HepG2 (cell line): ENCODE measurements at regions not wholly inside any gene's neighbourhood (a gene's known extent, or its start where the extent isn't known, plus 50 kb on each side); places are given as distances from the start of the nearest gene placed in this dataset.

Experiments used
- ATAC-seq: fragments of 200-7000 bp; cut with Tn5 transposase; 3 replicates; pipeline ENCODE4 v1.9.1; 2020; ENCODE audit warnings: mild to moderate bottlenecking, moderate library complexity
- BruUV-seq: library from RNA; stranded (reverse); fragments of 400-500 nt; replicated peaks from 2 replicates; lab custom pipeline; 2021; lab: Mats Ljungman, UMichigan
- CTCF ChIA-PET: fragments of 300-600 bp; formaldehyde crosslinking; extraction: SDS; loops from one replicate; lab custom pipeline; 2021; ENCODE audit warnings: low total read pairs, inconsistent platforms, low intra/inter-chr PET ratio; lab: Yijun Ruan, JAX
- POLR2A ChIA-PET: fragments of 350-600 bp; sonication (Branson Sonifier 250); formaldehyde crosslinking; loops from one replicate; lab custom pipeline; 2020; ENCODE audit warnings: antibody characterized with exemption, inconsistent platforms; lab: Yijun Ruan, JAX
- DNase-seq: peaks from one replicate; pipeline ENCODE4 v3.0.0-alpha.2; 2015; ENCODE audit warnings: low spot score
- FAIRE-seq: peaks from 3 replicates; lab custom pipeline; 2011; peaks lifted over from hg19 to GRCh38; lab: Jason Lieb, UNC
- H2AFZ ChIP-seq: one replicate; pipeline ENCODE4 v1.6.1; 2011; ENCODE audit warnings: low read length, inconsistent platforms
- H3K27ac ChIP-seq: fragments of 300-600 bp; 3 replicates; pipeline ENCODE4 v1.8.0; 2011; ENCODE audit warnings: mixed run types, mild to moderate bottlenecking, mixed read lengths, low read length, inconsistent platforms; ENCODE audit not compliant: insufficient read depth; ENCODE audit errors: extremely low read length
- H3K27me3 ChIP-seq, 2 experiments: fragments of 200-600 bp in 1 of 2; 2 replicates in 1 of 2; 3 replicates in 1 of 2; pipeline versions ENCODE4 v1.6.0 to v1.8.0; 2011; ENCODE audit warnings: low read length in 2 of 2, mild to moderate bottlenecking in 2 of 2, moderate library complexity in 2 of 2, inconsistent platforms in 1 of 2; ENCODE audit not compliant: insufficient read depth in 2 of 2, control insufficient read depth in 1 of 2
- H3K36me3 ChIP-seq, 2 experiments: fragments of 200-600 bp in 1 of 2; replicated peaks in 1 of 2; 2 replicates in 1 of 2; 3 replicates in 1 of 2; pipeline versions ENCODE4 v1.5.1 to v1.8.0; 2011; ENCODE audit warnings: low read length in 2 of 2, inconsistent platforms in 1 of 2; ENCODE audit not compliant: insufficient read depth in 2 of 2, control insufficient read depth in 1 of 2
- H3K4me1 ChIP-seq: 2 replicates; pipeline ENCODE4 v1.5.1; 2012; ENCODE audit warnings: low read length, inconsistent platforms; ENCODE audit not compliant: insufficient read depth
- H3K4me2 ChIP-seq: 2 replicates; pipeline ENCODE4 v1.6.0; 2011; ENCODE audit warnings: low read depth, low read length, inconsistent platforms
- H3K4me3 ChIP-seq, 3 experiments: fragments of 200-600 bp in 1 of 3; sonication (generic), shearing (Covaris generic) in 1 of 3; replicated peaks in 1 of 3; 2 replicates each; pipeline ENCODE4 v1.5.1; 2011 to 2016; ENCODE audit warnings: low read length in 3 of 3, inconsistent platforms in 2 of 3, low read depth in 2 of 3, mild to moderate bottlenecking in 2 of 3, control low read depth in 1 of 3, mixed read lengths in 1 of 3; ENCODE audit not compliant: insufficient read depth in 1 of 3
- H3K79me2 ChIP-seq: one replicate; pipeline ENCODE4 v1.6.1; 2011; ENCODE audit warnings: low read length, inconsistent platforms; ENCODE audit not compliant: insufficient read depth
- H3K9ac ChIP-seq: 2 replicates; pipeline ENCODE4 v1.6.0; 2011; ENCODE audit warnings: mild to moderate bottlenecking, low read depth, low read length, inconsistent platforms; ENCODE audit not compliant: insufficient read depth
- H3K9me3 ChIP-seq: 2 replicates; pipeline ENCODE4 v1.5.1; 2012; ENCODE audit warnings: mild to moderate bottlenecking, low read length
- H4K20me1 ChIP-seq: 2 replicates; pipeline ENCODE4 v1.6.0; 2011; ENCODE audit warnings: inconsistent platforms, mild to moderate bottlenecking, low read length, moderate library complexity; ENCODE audit not compliant: insufficient read depth
- CC2D1A ChIP-seq: sonication (generic); formaldehyde crosslinking; IDR thresholded peaks from 2 replicates; pipeline ENCODE4 v1.8.1; 2023; ENCODE audit warnings: mild to moderate bottlenecking, missing genetic modification reagents
- CHD4 ChIP-seq: fragments of 200-600 bp; sonication (generic); IDR thresholded peaks from 2 replicates; pipeline ENCODE4 v1.7.0; 2017; ENCODE audit warnings: mild to moderate bottlenecking, low read length, borderline replicate concordance
- EHMT2 ChIP-seq: fragments of 200-600 bp; sonication (generic); IDR thresholded peaks from 2 replicates; pipeline ENCODE4 v1.7.0; 2017; ENCODE audit warnings: antibody characterized with exemption, low read depth, low read length, borderline replicate concordance
- TRAFD1 ChIP-seq: sonication (generic); formaldehyde crosslinking; IDR thresholded peaks from 2 replicates; pipeline ENCODE4 v1.5.1; 2020; ENCODE audit warnings: missing genetic modification reagents, mild to moderate bottlenecking, borderline replicate concordance
- ZKSCAN8 ChIP-seq: IDR thresholded peaks from 2 replicates; pipeline ENCODE4 v1.6.1; 2016; ENCODE audit warnings: borderline replicate concordance, missing genetic modification reagents, missing compliant biosample characterization
- ZNF142 ChIP-seq: sonication (generic); formaldehyde crosslinking; IDR thresholded peaks from 2 replicates; pipeline ENCODE4 v1.4.0; 2020; ENCODE audit warnings: missing genetic modification reagents
- ZNF143 ChIP-seq: sonication (generic); formaldehyde crosslinking; IDR thresholded peaks from 2 replicates; pipeline ENCODE4 v1.4.0; 2020; ENCODE audit warnings: missing genetic modification reagents
- ZNF580 ChIP-seq: IDR thresholded peaks from 2 replicates; pipeline ENCODE4 v1.6.1; 2016; ENCODE audit warnings: low read depth, borderline replicate concordance
- ZNF709 ChIP-seq: sonication (generic); formaldehyde crosslinking; IDR thresholded peaks from 2 replicates; pipeline ENCODE4 v1.5.0; 2020; ENCODE audit warnings: mild to moderate bottlenecking, missing genetic modification reagents
- WGBS: methylation state at CpG from one replicate; pipeline ENCODE4 v1.1.6; 2017; ENCODE audit warnings: low lambda C conversion rate; 5-methylcytosine and 5-hydroxymethylcytosine counted together
- in situ Hi-C: cut with HindIII; loops from 2 replicates; pipeline ENCODE4 v1.10.0; 2017; ENCODE audit warnings: low pct_unique_long_range_greater_than_20kb; ENCODE audit not compliant: extremely low pct_ligation_motif_present
- intact Hi-C: fragments of 100-400 bp; cut with micrococcal nuclease; formaldehyde crosslinking; loops from one replicate; pipeline ENCODE4 v1.10.0; 2022; ENCODE audit not compliant: unreplicated experiment
- TF ChIP-seq, protein P1 (sequence below), 2 experiments: sonication (generic) in 1 of 2; formaldehyde crosslinking in 1 of 2; IDR thresholded peaks; 2 replicates each; pipeline versions ENCODE4 v1.6.1 to v1.9.0; 2014 to 2022; ENCODE audit warnings: antibody characterized with exemption in 1 of 2, borderline replicate concordance in 1 of 2, inconsistent platforms in 1 of 2, low read depth in 1 of 2, missing genetic modification reagents in 1 of 2

DNA sequence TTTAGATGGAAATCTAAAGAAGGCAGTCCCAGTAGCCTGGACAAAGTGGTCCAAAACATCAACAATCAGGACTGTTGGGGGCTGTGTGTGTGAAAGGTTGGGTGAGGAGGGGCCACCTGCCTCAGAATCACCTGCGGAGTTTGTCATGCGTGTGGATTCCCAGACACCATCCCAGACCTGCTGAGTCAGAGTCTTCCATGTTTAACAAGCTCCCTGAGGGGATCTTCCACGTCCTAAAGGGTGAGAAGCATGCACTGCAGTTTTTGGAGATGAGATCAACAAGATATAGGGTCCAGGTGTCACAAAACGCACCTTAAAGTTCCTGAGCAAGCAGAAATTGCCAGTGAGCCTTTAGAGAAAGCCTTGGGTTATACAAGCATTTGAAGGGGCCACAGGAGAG lies 207.0 kb upstream of the FAM9B start:
- no peak for FAIRE-seq
- intact Hi-C loops = no loop called here
- CTCF ChIA-PET = no interaction called here
- TF ChIP-seq TRAFD1 (no peak), CHD4 (no peak), ZKSCAN8 (CRISPR knock-in tag) (no peak), ZNF709 (CRISPR knock-in tag) (no peak), ZNF142 (CRISPR knock-in tag) (no peak), ZNF143 (CRISPR knock-in tag) (no peak), ZNF580 (CRISPR knock-in tag) (no peak), CC2D1A (no peak), EHMT2 (no peak)
- TF ChIP-seq, protein P1, sequence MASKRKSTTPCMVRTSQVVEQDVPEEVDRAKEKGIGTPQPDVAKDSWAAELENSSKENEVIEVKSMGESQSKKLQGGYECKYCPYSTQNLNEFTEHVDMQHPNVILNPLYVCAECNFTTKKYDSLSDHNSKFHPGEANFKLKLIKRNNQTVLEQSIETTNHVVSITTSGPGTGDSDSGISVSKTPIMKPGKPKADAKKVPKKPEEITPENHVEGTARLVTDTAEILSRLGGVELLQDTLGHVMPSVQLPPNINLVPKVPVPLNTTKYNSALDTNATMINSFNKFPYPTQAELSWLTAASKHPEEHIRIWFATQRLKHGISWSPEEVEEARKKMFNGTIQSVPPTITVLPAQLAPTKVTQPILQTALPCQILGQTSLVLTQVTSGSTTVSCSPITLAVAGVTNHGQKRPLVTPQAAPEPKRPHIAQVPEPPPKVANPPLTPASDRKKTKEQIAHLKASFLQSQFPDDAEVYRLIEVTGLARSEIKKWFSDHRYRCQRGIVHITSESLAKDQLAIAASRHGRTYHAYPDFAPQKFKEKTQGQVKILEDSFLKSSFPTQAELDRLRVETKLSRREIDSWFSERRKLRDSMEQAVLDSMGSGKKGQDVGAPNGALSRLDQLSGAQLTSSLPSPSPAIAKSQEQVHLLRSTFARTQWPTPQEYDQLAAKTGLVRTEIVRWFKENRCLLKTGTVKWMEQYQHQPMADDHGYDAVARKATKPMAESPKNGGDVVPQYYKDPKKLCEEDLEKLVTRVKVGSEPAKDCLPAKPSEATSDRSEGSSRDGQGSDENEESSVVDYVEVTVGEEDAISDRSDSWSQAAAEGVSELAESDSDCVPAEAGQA (IDR thresholded peaks at IDR 0.05; ENCODE audit: low read depth) = no peak
- TF ChIP-seq, protein P1 (CRISPR knock-in tag; IDR thresholded peaks at IDR 0.05; ENCODE audit: borderline replicate concordance) = no peak

More for the DNA sequence above, 207.0 kb upstream of the FAM9B start:
- Histone ChIP-seq H3K9ac (no peak overlapping the region), H3K9me3 (no peaks in the 10 kb centered on the region), H2AFZ (no peak overlapping the region), H3K79me2 (no peaks in the 10 kb centered on the region), H3K4me2 (no peak overlapping the region), H3K4me3 (no peak overlapping the region), H3K4me1 (no peaks in the 10 kb centered on the region), H3K27ac (no peak overlapping the region), H4K20me1 (no peaks in the 10 kb centered on the region), H3K27me3 (no peaks in the 10 kb centered on the region), H3K36me3 (no peaks in the 10 kb centered on the region)
- no CpG with 5 or more reads among the region's 4 CpGs for WGBS
- in situ Hi-C loops = no loop called here
- BruUV-seq = no TSS peak
- ATAC-seq (no peak), DNase-seq (no peak)
- POLR2A ChIA-PET = no interaction called here
